ENCODE measurements at regions not wholly inside any gene's neighbourhood (a gene's known extent, or its start where the extent isn't known, plus 50 kb on each side); places are given as distances from the start of the nearest gene placed in this dataset.

GRCh38 chr16:79712276-79712675 is 111.7 kb upstream of the MAF start:
- no peak for DNase-seq (ENCODE audit: low spot score)

- no peak for DNase-seq (ENCODE audit: low spot score)
These were observed 107.3 kb upstream of the MAF start for GRCh38 chr16:79707876-79708275.

- no peak for DNase-seq (ENCODE audit: low spot score)
These were observed 102.5 kb upstream of the MAF start for GRCh38 chr16:79703066-79703465.

- DNase-seq (ENCODE audit: low spot score), result no peak
These were observed 97.8 kb upstream of the MAF start for GRCh38 chr16:79698341-79698753.

- no peak for DNase-seq (ENCODE audit: low spot score)
These were observed 97.1 kb upstream of the MAF start for GRCh38 chr16:79697562-79698112.

- no peak for DNase-seq (ENCODE audit: low spot score)
These were observed 90.5 kb upstream of the MAF start for GRCh38 chr16:79691007-79691406.

- no peak for DNase-seq (ENCODE audit: low spot score)
These were observed 89.6 kb upstream of the MAF start for GRCh38 chr16:79690159-79690558.

GRCh38 chr16:79687249-79688130 is 87.0 kb upstream of the MAF start:
- DNase-seq (ENCODE audit: low spot score), result no peak

GRCh38 chr16:79685871-79686270 is 85.3 kb upstream of the MAF start:
- DNase-seq (ENCODE audit: low spot score), result no peak

- DNase-seq (ENCODE audit: low spot score), result no peak
These were observed 78.8 kb upstream of the MAF start for GRCh38 chr16:79679334-79679733.

- no peak for DNase-seq (ENCODE audit: low spot score)
These were observed 77.4 kb upstream of the MAF start for GRCh38 chr16:79677799-79678530.

- no peak for DNase-seq (ENCODE audit: low spot score)
These were observed 73.1 kb upstream of the MAF start for GRCh38 chr16:79673635-79674034.

GRCh38 chr16:79672524-79672923 is 72.0 kb upstream of the MAF start:
- DNase-seq (ENCODE audit: low spot score), result no peak

- no peak for DNase-seq (ENCODE audit: low spot score)
These were observed 68.0 kb upstream of the MAF start for GRCh38 chr16:79668502-79668901.

GRCh38 chr16:79665970-79666369 is 65.4 kb upstream of the MAF start:
- no peak for DNase-seq (ENCODE audit: low spot score)

- DNase-seq (ENCODE audit: low spot score), result no peak
These were observed 63.9 kb upstream of the MAF start for GRCh38 chr16:79664407-79664806.

GRCh38 chr16:79662669-79663313 is 62.3 kb upstream of the MAF start:
- DNase-seq (ENCODE audit: low spot score), result no peak

GRCh38 chr16:79662122-79662521 is 61.6 kb upstream of the MAF start:
- no peak for DNase-seq (ENCODE audit: low spot score)

- DNase-seq (ENCODE audit: low spot score), result no peak
These were observed 61.0 kb upstream of the MAF start for GRCh38 chr16:79661578-79661977.

GRCh38 chr16:79659344-79659743 is 58.8 kb upstream of the MAF start:
- DNase-seq (ENCODE audit: low spot score), result no peak

GRCh38 chr16:79658301-79659033 is 57.9 kb upstream of the MAF start:
- DNase-seq (ENCODE audit: low spot score), result no peak

GRCh38 chr16:79656553-79657115 is 56.1 kb upstream of the MAF start:
- no peak for DNase-seq (ENCODE audit: low spot score)

All from iPS-NIHi11 (cell line).